ENCODE measurements at regions not wholly inside any gene's neighbourhood (a gene's known extent, or its start where the extent isn't known, plus 50 kb on each side); places are given as distances from the start of the nearest gene placed in this dataset.

DNA sequence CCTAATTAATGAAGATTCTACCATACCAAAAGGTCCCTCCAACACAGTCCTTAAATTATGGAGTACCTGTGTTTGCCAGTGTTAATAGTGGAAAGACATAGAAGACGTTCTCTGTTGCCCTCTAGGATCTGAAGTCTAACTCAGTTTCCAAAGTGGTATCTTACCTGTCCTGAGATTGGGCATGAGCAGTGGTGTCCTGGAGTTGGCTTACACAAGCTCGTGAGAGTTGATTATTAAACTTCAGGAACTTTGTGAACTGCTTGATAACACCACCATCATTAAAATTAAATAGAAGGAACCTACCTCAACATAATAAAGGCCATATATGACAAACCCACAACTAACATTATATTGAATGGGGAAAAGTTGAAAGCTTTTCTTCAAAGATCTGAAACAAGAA is 60.9 kb upstream of the SMARCA2 start:
- H3K4me1 Mint-ChIP-seq (ENCODE audit: low read depth) = no peaks in the 10 kb centered on the region
- no peak for TF ChIP-seq CTCF (IDR thresholded peaks at IDR 0.05)
- H3K9me3 Mint-ChIP-seq (ENCODE audit: low read depth) = no peaks in the 10 kb centered on the region
- peaks cover 9% of the 10 kb centered on the region for H3K27me3 Mint-ChIP-seq (ENCODE audit: low read depth)
- no peak overlapping the region for H3K4me3 Mint-ChIP-seq (ENCODE audit: unreplicated experiment)
- DNase-seq (ENCODE audit: low spot score) = no peak
- no peak overlapping the region for H3K27ac Mint-ChIP-seq (ENCODE audit: unreplicated experiment)
- H3K36me3 Mint-ChIP-seq (ENCODE audit: low read depth) = no peaks in the 10 kb centered on the region

- Mint-ChIP-seq H3K9me3 (ENCODE audit: low read depth) (no peaks in the 10 kb centered on the region), H3K4me3 (ENCODE audit: unreplicated experiment) (no peak overlapping the region), H3K4me1 (ENCODE audit: low read depth) (no peaks in the 10 kb centered on the region), H3K27ac (ENCODE audit: unreplicated experiment) (no peak overlapping the region), H3K27me3 (ENCODE audit: low read depth) (peaks cover 15% of the 10 kb centered on the region), H3K36me3 (ENCODE audit: low read depth) (no peaks in the 10 kb centered on the region)
- no peak for DNase-seq (ENCODE audit: low spot score)
- no peak for TF ChIP-seq CTCF (IDR thresholded peaks at IDR 0.05)
Observed at GRCh38 chr9:1956958-1957357, 58.2 kb upstream of the SMARCA2 start.

GRCh38 chr9:1957856-1958255 is 57.3 kb upstream of the SMARCA2 start:
- no peaks in the 10 kb centered on the region for H3K9me3 Mint-ChIP-seq (ENCODE audit: low read depth)
- TF ChIP-seq CTCF (IDR thresholded peaks at IDR 0.05) = no peak
- no peaks in the 10 kb centered on the region for H3K4me1 Mint-ChIP-seq (ENCODE audit: low read depth)
- peaks cover 17% of the 10 kb centered on the region for H3K27me3 Mint-ChIP-seq (ENCODE audit: low read depth)
- H3K36me3 Mint-ChIP-seq (ENCODE audit: low read depth) = no peaks in the 10 kb centered on the region
- DNase-seq (ENCODE audit: low spot score) = no peak
- no peak overlapping the region for H3K27ac Mint-ChIP-seq (ENCODE audit: unreplicated experiment)
- H3K4me3 Mint-ChIP-seq (ENCODE audit: unreplicated experiment) = no peak overlapping the region

DNA sequence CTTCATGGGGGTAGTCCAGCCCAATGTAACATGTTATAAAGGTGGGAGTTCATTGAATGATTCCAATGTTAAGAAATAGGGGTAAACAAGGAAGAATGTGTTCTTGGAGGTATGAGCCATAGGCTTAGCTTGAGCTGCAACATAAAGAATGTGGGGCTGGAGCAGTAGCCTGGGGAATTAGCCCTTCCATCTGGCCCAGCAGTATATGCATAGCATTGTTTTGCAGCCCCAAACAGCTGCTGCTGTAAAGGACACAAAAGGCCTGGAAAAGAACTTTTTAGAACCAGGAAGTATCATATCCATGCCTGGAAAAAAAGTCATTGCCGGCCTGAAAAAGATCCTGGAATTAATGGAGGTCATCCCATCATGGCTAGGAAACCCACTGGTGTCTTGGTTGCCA is 55.8 kb upstream of the SMARCA2 start:
- peaks cover 13% of the 10 kb centered on the region for H3K27me3 Mint-ChIP-seq (ENCODE audit: low read depth)
- TF ChIP-seq CTCF (IDR thresholded peaks at IDR 0.05) = no peak
- no peaks in the 10 kb centered on the region for H3K4me1 Mint-ChIP-seq (ENCODE audit: low read depth)
- no peak overlapping the region for H3K4me3 Mint-ChIP-seq (ENCODE audit: unreplicated experiment)
- H3K27ac Mint-ChIP-seq (ENCODE audit: unreplicated experiment) = no peak overlapping the region
- DNase-seq (ENCODE audit: low spot score) = no peak
- no peaks in the 10 kb centered on the region for H3K9me3 Mint-ChIP-seq (ENCODE audit: low read depth)
- H3K36me3 Mint-ChIP-seq (ENCODE audit: low read depth) = no peaks in the 10 kb centered on the region

DNA sequence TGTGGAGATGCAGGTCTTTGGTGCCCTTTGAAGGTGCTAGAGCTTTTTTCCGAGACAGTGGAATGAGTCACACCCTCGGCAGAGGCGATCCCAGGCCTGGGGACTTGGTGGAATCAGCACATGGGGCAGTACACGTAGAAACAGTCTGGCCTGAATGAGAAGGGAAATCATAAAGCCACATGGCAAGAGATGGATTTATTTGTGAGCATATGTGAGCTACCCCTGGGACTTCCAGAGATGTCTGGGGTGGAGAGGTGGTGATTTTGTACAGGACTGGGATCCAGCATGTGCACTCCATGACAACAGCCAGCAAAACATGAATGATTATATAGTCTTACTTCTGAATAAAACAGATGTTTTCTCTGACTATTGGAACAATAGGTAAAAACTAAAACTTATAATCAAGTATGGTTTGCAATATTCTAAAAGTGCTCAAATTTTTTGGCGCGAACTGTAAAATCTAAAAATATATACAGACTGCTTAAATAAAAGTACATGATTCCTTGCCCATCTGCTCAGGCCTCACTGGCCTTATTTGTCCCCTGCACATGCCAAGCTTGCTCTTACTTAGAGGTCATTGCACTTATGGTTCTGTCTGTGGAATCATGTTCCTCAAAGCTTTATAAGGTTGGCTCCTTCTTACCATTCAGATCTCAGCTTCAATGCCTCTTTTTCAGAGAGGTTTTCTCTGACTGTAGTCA is 54.7 kb upstream of the SMARCA2 start:
- no peak overlapping the region for H3K27ac Mint-ChIP-seq (ENCODE audit: unreplicated experiment)
- no peaks in the 10 kb centered on the region for H3K9me3 Mint-ChIP-seq (ENCODE audit: low read depth)
- H3K4me1 Mint-ChIP-seq (ENCODE audit: low read depth) = no peaks in the 10 kb centered on the region
- no peak overlapping the region for H3K4me3 Mint-ChIP-seq (ENCODE audit: unreplicated experiment)
- no peak for DNase-seq (ENCODE audit: low spot score)
- no peak for TF ChIP-seq CTCF (IDR thresholded peaks at IDR 0.05)
- no peaks in the 10 kb centered on the region for H3K36me3 Mint-ChIP-seq (ENCODE audit: low read depth)
- H3K27me3 Mint-ChIP-seq (ENCODE audit: low read depth) = peaks cover 16% of the 10 kb centered on the region
